ENCODE measurements at regions not wholly inside any gene's neighbourhood (a gene's known extent, or its start where the extent isn't known, plus 50 kb on each side); places are given as distances from the start of the nearest gene placed in this dataset.
"Not testable (repeated sequence)": the region's sequence is repeated elsewhere in the genome, so short reads cannot be mapped to it uniquely, and the experiment has no call there.

- DNase-seq, result no peak
Observed at GRCh38 chr6:92479831-92480230, 939.5 kb downstream of the EPHA7 start.

- no peak for DNase-seq
Observed at GRCh38 chr6:92473056-92473455, 946.3 kb downstream of the EPHA7 start.

GRCh38 chr6:92469186-92469828 is 950.1 kb downstream of the EPHA7 start:
- DNase-seq, result no peak

- DNase-seq, result no peak
Observed at GRCh38 chr6:92468066-92468465, 951.3 kb downstream of the EPHA7 start.

- no peak for DNase-seq
Observed at GRCh38 chr6:92460133-92460532, 959.2 kb downstream of the EPHA7 start.

GRCh38 chr6:92459606-92460005 is 959.8 kb downstream of the EPHA7 start:
- no peak for DNase-seq

GRCh38 chr6:92446052-92446451 is 973.3 kb downstream of the EPHA7 start:
- no peak for DNase-seq

GRCh38 chr6:92433911-92434310 is 985.4 kb downstream of the EPHA7 start:
- no peak for DNase-seq

GRCh38 chr6:92431502-92431901 is 987.9 kb downstream of the EPHA7 start:
- DNase-seq, result no peak

- no peak for DNase-seq
Observed at GRCh38 chr6:92428448-92428847, 990.9 kb downstream of the EPHA7 start.

- no peak for DNase-seq
Observed at GRCh38 chr6:92427453-92427852, 991.9 kb downstream of the EPHA7 start.

- no peak for DNase-seq
Observed at GRCh38 chr6:92415656-92416055, 1003.7 kb downstream of the EPHA7 start.

- no peak for DNase-seq
Observed at GRCh38 chr6:92408350-92408749, 1011.0 kb downstream of the EPHA7 start.

- no peak for DNase-seq
Observed at GRCh38 chr6:92404281-92404680, 1015.1 kb downstream of the EPHA7 start.

GRCh38 chr6:92399911-92400310 is 1019.4 kb downstream of the EPHA7 start:
- DNase-seq, result no peak

- not testable (repeated sequence) for DNase-seq
Observed at GRCh38 chr6:92388706-92389105, 1030.7 kb downstream of the EPHA7 start.

GRCh38 chr6:92380803-92381601 is 1038.4 kb downstream of the EPHA7 start:
- DNase-seq, result no peak

GRCh38 chr6:92377137-92377536 is 1042.2 kb downstream of the EPHA7 start:
- DNase-seq, result no peak

- no peak for DNase-seq
Observed at GRCh38 chr6:92376691-92377090, 1042.7 kb downstream of the EPHA7 start.

GRCh38 chr6:92371211-92372208 is 1047.8 kb downstream of the EPHA7 start:
- no peak for DNase-seq

GRCh38 chr6:92369309-92369708 is 1050.0 kb downstream of the EPHA7 start:
- DNase-seq, result no peak

- DNase-seq, result no peak
Observed at GRCh38 chr6:92364948-92365541, 1054.3 kb downstream of the EPHA7 start.

- no peak for DNase-seq
Observed at GRCh38 chr6:92363111-92363510, 1056.2 kb downstream of the EPHA7 start.
